ENCODE measurements at regions not wholly inside any gene's neighbourhood (a gene's known extent, or its start where the extent isn't known, plus 50 kb on each side); places are given as distances from the start of the nearest gene placed in this dataset.

- Histone ChIP-seq H3K9me1 (ENCODE audit: control insufficient read depth, insufficient read depth, low read length) (no peaks in the 10 kb centered on the region), H3K4me1 (replicated peaks in 1 of 2; ENCODE audit: control insufficient read depth in 2 of 2, insufficient read depth in 2 of 2, low read length in 2 of 2) (no peaks in the 10 kb centered on the region), H3K79me2 (ENCODE audit: control insufficient read depth, insufficient read depth, low read length) (no peaks in the 10 kb centered on the region), H4K20me1 (replicated peaks; ENCODE audit: control insufficient read depth, insufficient read depth, low read length) (no peaks in the 10 kb centered on the region), H3K27ac (ENCODE audit: extremely low read depth, low read depth, low read length) (no peak overlapping the region), H3K36me3 (ENCODE audit: control insufficient read depth, insufficient read depth, low read length) (no peaks in the 10 kb centered on the region), H3K4me2 (ENCODE audit: insufficient read depth, low read length) (no peak overlapping the region), H3K27me3 (ENCODE audit: control insufficient read depth in 2 of 2, insufficient read depth in 2 of 2, low read length in 2 of 2) (peaks cover 5 to 42% of the 10 kb centered on the region in 2 experiments; a peak in 4 of 5 replicates), H2AFZ (ENCODE audit: low read depth, low read length) (no peak overlapping the region), H3K9ac (ENCODE audit: insufficient read depth in 1 of 2, low read depth in 2 of 2, low read length in 2 of 2) (no peak overlapping the region), H3K9me3 (replicated peaks; ENCODE audit: control insufficient read depth, insufficient read depth, low read depth, low read length) (no peaks in the 10 kb centered on the region), H3K4me3 (no peak overlapping the region)
- CTCF ChIA-PET (ENCODE audit: low intra/inter-chr PET ratio): no interaction called here
- TF ChIP-seq ZNF707 (CRISPR knock-in tag; conservative IDR thresholded peaks at IDR 0.05) (no peak), NCOA6 (IDR thresholded peaks at IDR 0.05) (no peak), PRMT5 (CRISPR knock-in tag; IDR thresholded peaks at IDR 0.05) (no peak), ZKSCAN8 (CRISPR knock-in tag; IDR thresholded peaks at IDR 0.05) (no peak), ATF7 (IDR thresholded peaks at IDR 0.05) (no peak), PRDM10 (IDR thresholded peaks at IDR 0.05; ENCODE audit: partially characterized antibody) (no peak), SMAD4 (CRISPR knock-in tag; conservative IDR thresholded peaks at IDR 0.05) (no peak), RBM39 (optimal IDR thresholded peaks at IDR 0.05; ENCODE audit: low read depth, low read length) (no peak), ZNF717 (CRISPR knock-in tag; IDR thresholded peaks at IDR 0.05) (no peak), PTTG1 (tag; IDR thresholded peaks at IDR 0.05; ENCODE audit: low read depth) (no peak), DPF2 (IDR thresholded peaks at IDR 0.05) (no peak), IRF9 (tag; IDR thresholded peaks at IDR 0.05) (no peak)
- in situ Hi-C loops (cut with MboI): no loop called here
- no peak for FAIRE-seq
- no peak for DNase-seq (ENCODE audit: extremely low read depth in 1 of 4, low spot score in 3 of 4)
- POLR2A ChIA-PET: no interaction called here
- intact Hi-C loops (cut with micrococcal nuclease): no loop called here
- ATAC-seq: no peak
- BruUV-seq (replicated peaks): no TSS peak
- 1% methylated on average over 24 of the region's 30 CpGs for WGBS (ENCODE audit: insufficient coverage, low coverage, missing lambda C conversion rate)
Observed at GRCh38 chr14:104395941-104396681, 183.5 kb upstream of the C14orf180 start.

Measured in K562 (cell line).